Hypothalamus (tissue), 51 donors: ENCODE measurements at regions not wholly inside any gene's neighbourhood (a gene's known extent, or its start where the extent isn't known, plus 50 kb on each side); places are given as distances from the start of the nearest gene placed in this dataset.

ENCODE experiments used
- DNase-seq, 51 donors: peaks; one replicate each; lab custom pipeline; 2025; lab: John Stamatoyannopoulos, UW

GRCh38 chr6:9439621-9440330, 975.1 kb downstream of the TFAP2A start:
- DNase-seq, result no peak

GRCh38 chr6:9437836-9438235, 977.0 kb downstream of the TFAP2A start:
- DNase-seq, result no peak

- no peak for DNase-seq
Measured at GRCh38 chr6:9435281-9435680, 979.6 kb downstream of the TFAP2A start.

- no peak for DNase-seq
Measured at GRCh38 chr6:9431945-9432344, 982.9 kb downstream of the TFAP2A start.

- DNase-seq, result no peak
Measured at GRCh38 chr6:9428421-9429172, 986.3 kb downstream of the TFAP2A start.

GRCh38 chr6:9422138-9422537, 986.8 kb upstream of the SLC35B3 start:
- no peak for DNase-seq

- DNase-seq, result no peak
Measured at GRCh38 chr6:9420316-9421015, 985.1 kb upstream of the SLC35B3 start.

- DNase-seq, result no peak
Measured at GRCh38 chr6:9417400-9417799, 982.1 kb upstream of the SLC35B3 start.

- DNase-seq, result peak in 1 of 51 donors; percentile 5
Measured at GRCh38 chr6:9412951-9413559, 977.7 kb upstream of the SLC35B3 start.

- DNase-seq, result no peak
Measured at GRCh38 chr6:9409126-9409525, 973.8 kb upstream of the SLC35B3 start.

- no peak for DNase-seq
Measured at GRCh38 chr6:9408402-9409117, 973.2 kb upstream of the SLC35B3 start.

- no peak for DNase-seq
Measured at GRCh38 chr6:9405825-9406224, 970.5 kb upstream of the SLC35B3 start.

GRCh38 chr6:9405369-9405768, 970.0 kb upstream of the SLC35B3 start:
- DNase-seq, result no peak

GRCh38 chr6:9404351-9405146, 969.2 kb upstream of the SLC35B3 start:
- no peak for DNase-seq

- DNase-seq, result no peak
Measured at GRCh38 chr6:9403736-9404135, 968.4 kb upstream of the SLC35B3 start.

GRCh38 chr6:9401960-9402359, 966.6 kb upstream of the SLC35B3 start:
- DNase-seq, result no peak

GRCh38 chr6:9399916-9400315, 964.6 kb upstream of the SLC35B3 start:
- DNase-seq, result no peak

GRCh38 chr6:9398767-9399373, 963.5 kb upstream of the SLC35B3 start:
- peak in 17 of 51 donors; percentile 1 to 42 (median 10) for DNase-seq

- no peak for DNase-seq
Measured at GRCh38 chr6:9398071-9398766, 962.9 kb upstream of the SLC35B3 start.
